H1 (cell line): ENCODE measurements at regions not wholly inside any gene's neighbourhood (a gene's known extent, or its start where the extent isn't known, plus 50 kb on each side); places are given as distances from the start of the nearest gene placed in this dataset.

Experiments
- CTCF ChIA-PET: fragments of 300-600 bp; sonication (Branson Sonifier 250); formaldehyde crosslinking; loops from one replicate; lab custom pipeline; 2021; ENCODE audit not compliant: partially characterized antibody; lab: Charles Lee
- POLR2A ChIA-PET: fragments of 300-600 bp; sonication (Branson Sonifier 250); formaldehyde crosslinking; loops from one replicate; lab custom pipeline; 2021; ENCODE audit warnings: inconsistent platforms; ENCODE audit not compliant: partially characterized antibody; lab: Charles Lee
- DNase-seq, 2 experiments: peaks; one replicate each; pipeline versions ENCODE4 v3.0.0 to v3.0.0-alpha.2; 2010 to 2022; ENCODE audit warnings: low spot score in 2 of 2, low read depth in 1 of 2, mixed read lengths in 1 of 2
- FAIRE-seq: peaks from 2 replicates; lab custom pipeline; 2011; peaks lifted over from hg19 to GRCh38; lab: Jason Lieb, UNC
- H2AFZ ChIP-seq: 2 replicates; pipeline ENCODE4 v1.8.1; 2012; ENCODE audit warnings: low read length, inconsistent platforms
- H2AK5ac ChIP-seq: 2 replicates; pipeline ENCODE4 v1.6.1; 2013; ENCODE audit warnings: low read depth, low read length
- H2BK120ac ChIP-seq: replicated peaks from 2 replicates; pipeline ENCODE3; 2013; ENCODE audit warnings: low read depth, low read length, inconsistent platforms
- H2BK12ac ChIP-seq: 2 replicates; pipeline ENCODE4 v1.6.1; 2013; ENCODE audit warnings: low read depth, low read length
- H2BK15ac ChIP-seq: 2 replicates; pipeline ENCODE4 v1.6.1; 2013; ENCODE audit warnings: low read length
- H2BK20ac ChIP-seq: 2 replicates; pipeline ENCODE4 v1.6.1; 2013; ENCODE audit warnings: low read length
- H2BK5ac ChIP-seq: 2 replicates; pipeline ENCODE4 v1.6.1; 2013; ENCODE audit warnings: low read depth, low read length
- H3K14ac ChIP-seq: 2 replicates; pipeline ENCODE4 v1.6.1; 2013; ENCODE audit warnings: inconsistent platforms; ENCODE audit not compliant: insufficient read length
- H3K18ac ChIP-seq: 2 replicates; pipeline ENCODE4 v1.6.1; 2013; ENCODE audit warnings: low read length; ENCODE audit errors: extremely low read depth
- H3K23ac ChIP-seq: 2 replicates; pipeline ENCODE4 v1.6.1; 2013; ENCODE audit warnings: inconsistent platforms; ENCODE audit not compliant: insufficient read length
- H3K23me2 ChIP-seq: 2 replicates; pipeline ENCODE4 v1.6.1; 2013; ENCODE audit warnings: low read depth, low read length
- H3K27ac ChIP-seq: 2 replicates; pipeline ENCODE4 v1.6.1; 2011; ENCODE audit warnings: low read depth, low read length, inconsistent platforms
- H3K27me3 ChIP-seq, 4 experiments: replicated peaks in 1 of 4; 1 replicate in 1 of 4; 2 replicates in 3 of 4; pipeline versions ENCODE4 v1.6.1 to v1.8.1; 2011 to 2013; ENCODE audit warnings: low read length in 3 of 4, mild to moderate bottlenecking in 3 of 4, inconsistent platforms in 2 of 4, mixed read lengths in 2 of 4, moderate library complexity in 1 of 4; ENCODE audit not compliant: control insufficient read depth in 3 of 4, insufficient read depth in 3 of 4; ENCODE audit errors: extremely low read depth in 1 of 4
- H3K36me3 ChIP-seq, 4 experiments: 2 replicates each; pipeline versions ENCODE4 v1.6.1 to v1.8.1; 2011 to 2013; ENCODE audit warnings: mild to moderate bottlenecking in 4 of 4, low read length in 3 of 4, moderate library complexity in 2 of 4, control low read depth in 1 of 4, inconsistent platforms in 1 of 4; ENCODE audit not compliant: insufficient read depth in 4 of 4, control insufficient read depth in 2 of 4
- H3K4ac ChIP-seq: replicated peaks from 2 replicates; pipeline ENCODE3; 2013; ENCODE audit warnings: low read length, low read depth, mixed read lengths, inconsistent platforms; ENCODE audit not compliant: insufficient read length
- H3K4me1 ChIP-seq, 4 experiments: replicated peaks in 1 of 4; 1 replicate in 1 of 4; 2 replicates in 3 of 4; pipeline versions ENCODE4 v1.6.1 to v1.8.1; 2011 to 2013; ENCODE audit warnings: low read length in 3 of 4, inconsistent platforms in 2 of 4, mixed read lengths in 1 of 4; ENCODE audit not compliant: insufficient read depth in 4 of 4, control insufficient read depth in 3 of 4
- H3K4me2 ChIP-seq, 2 experiments: 2 replicates each; pipeline versions ENCODE4 v1.6.1 to v1.8.1; 2011 to 2013; ENCODE audit warnings: low read depth in 2 of 2, low read length in 2 of 2, control low read depth in 1 of 2, inconsistent platforms in 1 of 2, mild to moderate bottlenecking in 1 of 2; ENCODE audit not compliant: insufficient read depth in 1 of 2
- H3K4me3 ChIP-seq, 4 experiments: fragments of 200-600, 300-600 bp in 1 of 4; sonication (generic), shearing (Covaris generic), sonication (Bioruptor Twin) in 1 of 4; 2 replicates each; pipeline versions ENCODE4 v1.5.1 to v1.8.1; 2011 to 2016; ENCODE audit warnings: low read length in 4 of 4, low read depth in 3 of 4, control low read depth in 2 of 4, inconsistent platforms in 2 of 4, mild to moderate bottlenecking in 2 of 4, mixed read lengths in 1 of 4, moderate library complexity in 1 of 4; ENCODE audit not compliant: insufficient read depth in 2 of 4; ENCODE audit errors: extremely low read depth in 1 of 4
- H3K56ac ChIP-seq: replicated peaks from 2 replicates; pipeline ENCODE3; 2013; ENCODE audit warnings: low read depth, mild to moderate bottlenecking, mixed read lengths, low read length, inconsistent platforms; ENCODE audit not compliant: insufficient read length
- H3K79me1 ChIP-seq: 2 replicates; pipeline ENCODE4 v1.6.1; 2013; ENCODE audit warnings: low read depth, low read length, control low read depth
- H3K79me2 ChIP-seq, 2 experiments: 2 replicates each; pipeline versions ENCODE4 v1.6.1 to v1.8.1; 2012 to 2013; ENCODE audit warnings: low read length in 2 of 2, mild to moderate bottlenecking in 2 of 2, inconsistent platforms in 1 of 2; ENCODE audit not compliant: insufficient read depth in 2 of 2, control insufficient read depth in 1 of 2
- H3K9ac ChIP-seq, 4 experiments: replicated peaks in 1 of 4; 1 replicate in 1 of 4; 2 replicates in 3 of 4; pipeline versions ENCODE4 v1.6.1 to v1.8.1; 2011 to 2013; ENCODE audit warnings: low read depth in 3 of 4, low read length in 3 of 4, control low read depth in 2 of 4, mild to moderate bottlenecking in 2 of 4, moderate library complexity in 2 of 4, inconsistent platforms in 1 of 4; ENCODE audit errors: extremely low read depth in 1 of 4
- H3K9me3 ChIP-seq, 2 experiments: 2 replicates each; pipeline versions ENCODE4 v1.6.1 to v1.8.1; 2012 to 2013; ENCODE audit warnings: mild to moderate bottlenecking in 2 of 2, moderate library complexity in 2 of 2, control low read depth in 1 of 2, inconsistent platforms in 1 of 2, low read depth in 1 of 2, low read length in 1 of 2, mixed read lengths in 1 of 2; ENCODE audit not compliant: insufficient read depth in 2 of 2
- H4K20me1 ChIP-seq, 2 experiments: replicated peaks in 1 of 2; 2 replicates each; pipeline versions ENCODE3 to v1.8.1; 2011 to 2013; ENCODE audit warnings: inconsistent platforms in 2 of 2, low read length in 2 of 2, mild to moderate bottlenecking in 1 of 2; ENCODE audit not compliant: insufficient read depth in 2 of 2, control insufficient read depth in 1 of 2
- H4K5ac ChIP-seq: 2 replicates; pipeline ENCODE4 v1.6.1; 2013; ENCODE audit warnings: low read length, low read depth, mixed read lengths, inconsistent platforms; ENCODE audit not compliant: insufficient read length
- H4K8ac ChIP-seq: 2 replicates; pipeline ENCODE4 v1.8.0; 2013; ENCODE audit warnings: mild to moderate bottlenecking, moderate library complexity, low read length, inconsistent platforms; ENCODE audit not compliant: insufficient read depth; ENCODE audit errors: extremely low read depth
- H4K91ac ChIP-seq: replicated peaks from 2 replicates; pipeline ENCODE3; 2013; ENCODE audit warnings: low read length, mixed read lengths, inconsistent platforms; ENCODE audit not compliant: insufficient read length
- CBX5 ChIP-seq: fragments of 300-800, 300-1000 bp; sonication (generic); IDR thresholded peaks from 2 replicates; pipeline ENCODE4 v1.7.1; 2016; ENCODE audit warnings: antibody characterized with exemption, low read length, low read depth
- EZH2 ChIP-seq: fragments of 200-600 bp; sonication (generic); IDR thresholded peaks from 2 replicates; pipeline ENCODE4 v1.7.1; 2012; ENCODE audit warnings: low read depth, mild to moderate bottlenecking, moderate library complexity, low read length, inconsistent platforms; ENCODE audit not compliant: severe bottlenecking
- FOSL1 ChIP-seq: IDR thresholded peaks from 2 replicates; pipeline ENCODE4 v1.6.1; 2011; ENCODE audit warnings: mild to moderate bottlenecking, low read depth, low read length, moderate library complexity; ENCODE audit not compliant: insufficient read depth
- SP4 ChIP-seq: IDR thresholded peaks from 2 replicates; pipeline ENCODE4 v1.6.1; 2012; ENCODE audit warnings: low read length, inconsistent platforms
- TAF7 ChIP-seq: optimal IDR thresholded peaks from 2 replicates; pipeline ENCODE3; 2011; ENCODE audit warnings: low read depth, mild to moderate bottlenecking, inconsistent platforms, low read length, moderate library complexity, borderline replicate concordance
- WGBS, 2 experiments: shearing (Covaris generic) in 1 of 2; methylation state at CpG; one replicate each; pipeline versions ENCODE4 v1.1.6 to v1.1.7; 2013 to 2015; ENCODE audit warnings: low lambda C conversion rate in 2 of 2, mixed read lengths in 2 of 2, inconsistent platforms in 1 of 2, low coverage in 1 of 2, missing lambda C conversion rate in 1 of 2; ENCODE audit not compliant: insufficient replicate concordance in 2 of 2, insufficient coverage in 1 of 2, insufficient read length in 1 of 2; ENCODE audit errors: extremely low coverage in 1 of 2, missing lambda C conversion rate in 1 of 2; 5-methylcytosine and 5-hydroxymethylcytosine counted together

DNA sequence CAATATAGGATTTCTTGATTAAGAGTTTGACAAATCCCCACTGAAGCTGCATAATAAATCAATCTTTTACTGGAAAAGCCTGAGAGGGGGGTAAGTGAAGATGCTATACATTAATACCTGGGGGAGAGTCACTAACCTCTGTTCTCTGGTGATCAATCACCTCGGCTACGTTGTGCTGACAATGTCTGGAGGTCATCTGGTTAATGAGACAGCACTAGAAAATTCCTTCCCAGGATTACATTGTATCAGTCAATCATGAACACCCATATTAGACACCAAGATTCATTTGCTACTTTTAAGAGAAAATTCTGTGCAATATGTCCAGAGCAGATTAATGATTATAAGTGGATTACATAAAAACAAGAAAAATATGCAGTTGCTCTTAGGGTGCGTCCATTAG lies 408.3 kb downstream of the PDHA2 start:
- FAIRE-seq = no peak
- H2BK120ac ChIP-seq = no peak overlapping the region
- no peak overlapping the region for H3K4ac ChIP-seq
- no peak overlapping the region for H2AFZ ChIP-seq
- no peak overlapping the region for H4K5ac ChIP-seq
- H3K56ac ChIP-seq = no peak overlapping the region
- no peak overlapping the region for H3K9ac ChIP-seq
- H3K79me2 ChIP-seq = no peaks in the 10 kb centered on the region
- H2AK5ac ChIP-seq = no peak overlapping the region
- H2BK20ac ChIP-seq = no peak overlapping the region
- H4K20me1 ChIP-seq = no peaks in the 10 kb centered on the region
- peaks cover 2 to 7% of the 10 kb centered on the region in 2 experiments; a peak in 2 of 4 replicates for H3K9me3 ChIP-seq
- ChIA-PET POLR2A (no interaction called here), CTCF (interaction anchor here (0.5 kb wide), 1 partner anchor 33 kb away, joined by 3 read pairs; no protein-coding TSS in a partner anchor)
- H3K18ac ChIP-seq = no peak overlapping the region
- H3K23ac ChIP-seq = no peak overlapping the region
- H3K4me1 ChIP-seq = no peaks in the 10 kb centered on the region
- no peak overlapping the region for H2BK12ac ChIP-seq
- no peak overlapping the region for H4K91ac ChIP-seq
- H3K79me1 ChIP-seq = no peaks in the 10 kb centered on the region
- H2BK15ac ChIP-seq = no peak overlapping the region
- no peak overlapping the region for H4K8ac ChIP-seq
- no peak for DNase-seq
- H3K4me2 ChIP-seq = no peak overlapping the region
- H3K27ac ChIP-seq = no peak overlapping the region
- H3K14ac ChIP-seq = no peak overlapping the region
- H3K27me3 ChIP-seq = no peaks in the 10 kb centered on the region
- no peak overlapping the region for H2BK5ac ChIP-seq
- H3K4me3 ChIP-seq = no peak overlapping the region
- 95% methylated on average over 3 of the region's 3 CpGs; no CpG with 5 or more reads in 1 of the 2 experiments for WGBS, 2 experiments
- H3K36me3 ChIP-seq = peaks cover 0 to 3% (median 0%) of the 10 kb centered on the region in 4 experiments; a peak in 1 of 8 replicates
- H3K23me2 ChIP-seq = no peaks in the 10 kb centered on the region
- TF ChIP-seq SP4 = no peak
- no peak for TF ChIP-seq TAF7
- no peak for TF ChIP-seq CBX5
- no peak for TF ChIP-seq FOSL1
- no peak for TF ChIP-seq EZH2
